Heart left ventricle (tissue), 16 donors: ENCODE measurements at regions not wholly inside any gene's neighbourhood (a gene's known extent, or its start where the extent isn't known, plus 50 kb on each side); places are given as distances from the start of the nearest gene placed in this dataset.
A peak's percentile ranks its signal among the peaks of the same experiment; 100 is the strongest.

Experiments
- ATAC-seq, 4 donors: fragments of 200-7000 bp; cut with Tn5 transposase; one replicate each; pipeline ENCODE4 v1.9.1; 2020 to 2022; ENCODE audit warnings: moderate library complexity in 4 of 4, mild to moderate bottlenecking in 3 of 4, moderate number of reproducible peaks in 1 of 4
- DNase-seq, 5 donors: peaks; one replicate each; pipeline ENCODE4 v3.0.0-alpha.2; 2020
- H3K27ac ChIP-seq, 12 donors: fragments of 200-600 bp; sonication (generic) in 4 of 12; one replicate each; pipeline versions ENCODE4 v1.5.0 to v1.8.0; 2016 to 2022; ENCODE audit warnings: mild to moderate bottlenecking in 2 of 12
- H3K27me3 ChIP-seq, 9 donors: fragments of 200-600 bp; sonication (generic) in 2 of 9; one replicate each; pipeline versions ENCODE4 v1.5.1 to v1.8.0; 2016 to 2022; ENCODE audit warnings: mild to moderate bottlenecking in 3 of 9
- H3K36me3 ChIP-seq, 9 donors: fragments of 200-600 bp; sonication (generic) in 2 of 9; one replicate each; pipeline versions ENCODE4 v1.5.0 to v1.8.0; 2018 to 2022; ENCODE audit warnings: mild to moderate bottlenecking in 2 of 9
- H3K4me1 ChIP-seq, 12 donors: fragments of 200-600 bp; sonication (generic) in 4 of 12; one replicate each; pipeline versions ENCODE4 v1.5.0 to v1.8.0; 2016 to 2022; ENCODE audit warnings: mild to moderate bottlenecking in 3 of 12
- H3K4me3 ChIP-seq, 12 donors: fragments of 200-600 bp; sonication (generic) in 4 of 12; one replicate each; pipeline versions ENCODE4 v1.5.0 to v1.8.0; 2017 to 2022; ENCODE audit warnings: mild to moderate bottlenecking in 9 of 12, moderate library complexity in 4 of 12
- H3K9me3 ChIP-seq, 12 donors: fragments of 200-600 bp; sonication (generic) in 4 of 12; one replicate each; pipeline versions ENCODE4 v1.5.0 to v1.8.0; 2016 to 2022; ENCODE audit warnings: mild to moderate bottlenecking in 1 of 12
- CTCF ChIP-seq, 12 donors: fragments of 200-600 bp; sonication (generic) in 4 of 12; IDR thresholded peaks; one replicate each; pipeline versions ENCODE4 v1.5.0 to v1.8.0; 2018 to 2022; ENCODE audit warnings: antibody characterized with exemption in 12 of 12, mild to moderate bottlenecking in 5 of 12
- POLR2A ChIP-seq, 2 donors: fragments of 450-650 bp; IDR thresholded peaks; one replicate each; pipeline ENCODE4 v1.6.1; 2017; ENCODE audit warnings: antibody characterized with exemption in 2 of 2, mild to moderate bottlenecking in 2 of 2, moderate library complexity in 2 of 2
- WGBS, 4 donors: extraction: QIAGEN DNeasy Blood & Tissue Kit in 2 of 4; methylation state at CpG; one replicate each; pipeline versions ENCODE4 v1.1.5 to v1.1.7; 2013 to 2018; 5-methylcytosine and 5-hydroxymethylcytosine counted together
- intact Hi-C, 10 donors: fragments of 100-400 bp; cut with DNase I; formaldehyde crosslinking; loops; one replicate each; pipeline versions ENCODE4 v1.11.1 to v1.14.2; 2022
- donor health status: ischemic (EF 13 %, LVEDD 7.1; RV severe dilation, severe dysfunction).
- donor health status: healthy with polysubstance abuse.
- donor health status: DM: no; HTN: yes; CAD: no.
- donor health status: DM: no; HTN: no; CAD: no.
- donor health status: ischemic (EF 25% LVEDD 6.9; RV normal size, moderate dysfunction).
- donor health status: ischemic (EF 25% LVEDD 5.7; RV mildly dilated, moderate dysfunction).
- donor health status: healthy.
- donor health status: DM: yes; HTN: yes; CAD: no.
- donor health status: ischemic (EF 35%, LVEDD 5.7; RV mildly dilated, moderate dysfunction).
- donor health status: nonischemic (EF 11% LVEDD 7.7; RV severe dilation, severe dysfunction).
- donor health status: DM: yes; HTN: yes; CAD: no.
- donor health status: PGD.
- donor health status: ischemic (EF 29% LVEDD 5.4; RV normal size, mild dysfunction).
- donor health status: nonischemic (EF 23%, LVEDD 6.1; RV moderate dilation, normal function).

- DNase-seq (no peak), ATAC-seq (no peak)
- H3K4me3 ChIP-seq, result no peak overlapping the region
- H3K27me3 ChIP-seq, result no peaks in the 10 kb centered on the region
- no peaks in the 10 kb centered on the region for H3K36me3 ChIP-seq
- intact Hi-C loops, result no loop called here
- H3K27ac ChIP-seq, result no peak overlapping the region
- H3K9me3 ChIP-seq, result no peaks in the 10 kb centered on the region
- TF ChIP-seq POLR2A (IDR thresholded peaks at IDR 0.05), result no peak
- TF ChIP-seq CTCF (IDR thresholded peaks at IDR 0.05), result peak in 3 of 12 donors; percentile 17 to 25 (median 17)
- H3K4me1 ChIP-seq, result no peaks in the 10 kb centered on the region
These were observed 225.3 kb upstream of the FAM83B start for GRCh38 chr6:54621285-54621684.

GRCh38 chr6:54624216-54624615 is 222.4 kb upstream of the FAM83B start:
- Histone ChIP-seq H3K4me3 (no peak overlapping the region), H3K27me3 (no peaks in the 10 kb centered on the region), H3K9me3 (no peaks in the 10 kb centered on the region), H3K27ac (no peak overlapping the region), H3K4me1 (no peaks in the 10 kb centered on the region), H3K36me3 (no peaks in the 10 kb centered on the region)
- WGBS, 4 donors, result 77 to 93% (median 91%) methylated on average over 1 of the region's 1 CpG
- TF ChIP-seq POLR2A (IDR thresholded peaks at IDR 0.05), result no peak
- no peak for TF ChIP-seq CTCF (IDR thresholded peaks at IDR 0.05)
- DNase-seq (no peak), ATAC-seq (no peak)
- intact Hi-C loops, result no loop called here

GRCh38 chr6:54624779-54625178 is 221.8 kb upstream of the FAM83B start:
- Histone ChIP-seq H3K27me3 (no peaks in the 10 kb centered on the region), H3K27ac (no peak overlapping the region), H3K36me3 (no peaks in the 10 kb centered on the region), H3K4me3 (no peak overlapping the region), H3K9me3 (no peaks in the 10 kb centered on the region), H3K4me1 (no peaks in the 10 kb centered on the region)
- intact Hi-C loops, result no loop called here
- no peak for TF ChIP-seq POLR2A (IDR thresholded peaks at IDR 0.05)
- no peak for TF ChIP-seq CTCF (IDR thresholded peaks at IDR 0.05)
- DNase-seq (no peak), ATAC-seq (no peak)
- 83 to 94% (median 91%) methylated on average over 4 to 5 of the region's 5 CpGs for WGBS, 4 donors

- Histone ChIP-seq H3K9me3 (no peaks in the 10 kb centered on the region), H3K27ac (no peak overlapping the region), H3K4me1 (no peaks in the 10 kb centered on the region), H3K36me3 (no peaks in the 10 kb centered on the region), H3K27me3 (no peaks in the 10 kb centered on the region), H3K4me3 (no peak overlapping the region)
- ATAC-seq, result no peak
- intact Hi-C loops, result no loop called here
- 58 to 92% (median 63%) methylated on average over 1 of the region's 1 CpG for WGBS, 4 donors
- DNase-seq, result no peak
- TF ChIP-seq POLR2A (IDR thresholded peaks at IDR 0.05), result no peak
- TF ChIP-seq CTCF (IDR thresholded peaks at IDR 0.05), result no peak
These were observed 217.4 kb upstream of the FAM83B start for GRCh38 chr6:54629131-54629530.
